HEK293 (cell line): ENCODE measurements at regions not wholly inside any gene's neighbourhood (a gene's known extent, or its start where the extent isn't known, plus 50 kb on each side); places are given as distances from the start of the nearest gene placed in this dataset.

Experiments
- CTCF ChIP-seq: fragments of 450-650 bp; formaldehyde crosslinking; IDR thresholded peaks from 2 replicates; pipeline ENCODE4 v1.5.1; 2016; ENCODE audit warnings: missing biosample characterization, missing genetic modification characterization
- ELK4 ChIP-seq: IDR thresholded peaks from 2 replicates; pipeline ENCODE4 v1.6.1; 2011; ENCODE audit warnings: mild to moderate bottlenecking, low read depth, low read length, borderline replicate concordance
- GLI2 ChIP-seq: fragments of 450-650 bp; formaldehyde crosslinking; IDR thresholded peaks from 2 replicates; pipeline ENCODE4; 2017; ENCODE audit warnings: missing biosample characterization, missing genetic modification characterization, low read depth, borderline replicate concordance
- KLF1 ChIP-seq: fragments of 450-650 bp; formaldehyde crosslinking; IDR thresholded peaks from 2 replicates; pipeline ENCODE4 v1.5.1; 2016; ENCODE audit warnings: missing biosample characterization, missing genetic modification characterization
- PRDM1 ChIP-seq: fragments of 450-650 bp; formaldehyde crosslinking; IDR thresholded peaks from 2 replicates; pipeline ENCODE4; 2016; ENCODE audit warnings: missing biosample characterization, missing genetic modification characterization
- REST ChIP-seq: fragments of 450-650 bp; formaldehyde crosslinking; IDR thresholded peaks from 2 replicates; pipeline ENCODE4 v1.5.1; 2016; ENCODE audit warnings: missing biosample characterization, missing genetic modification characterization
- TCF7L2 ChIP-seq: IDR thresholded peaks from 2 replicates; pipeline ENCODE4 v1.6.1; 2011; ENCODE audit warnings: low read depth, mild to moderate bottlenecking, inconsistent platforms, low read length, moderate library complexity, borderline replicate concordance
- ZBTB7A ChIP-seq: fragments of 450-650 bp; formaldehyde crosslinking; IDR thresholded peaks from 2 replicates; pipeline ENCODE4 v1.5.1; 2016; ENCODE audit warnings: low read depth, missing biosample characterization, missing genetic modification characterization
- ZFP41 ChIP-seq: fragments of 450-650 bp; formaldehyde crosslinking; IDR thresholded peaks from 2 replicates; pipeline ENCODE4 v1.5.1; 2016; ENCODE audit warnings: missing biosample characterization, missing genetic modification characterization, borderline replicate concordance
- ZNF174 ChIP-seq: fragments of 450-650 bp; formaldehyde crosslinking; IDR thresholded peaks from 2 replicates; pipeline ENCODE4 v1.5.0; 2017; ENCODE audit warnings: missing biosample characterization, mild to moderate bottlenecking, missing genetic modification characterization
- ZNF571 ChIP-seq: fragments of 450-650 bp; formaldehyde crosslinking; IDR thresholded peaks from 2 replicates; pipeline ENCODE4 v1.5.0; 2017; ENCODE audit warnings: missing biosample characterization, missing genetic modification characterization
- ZNF621 ChIP-seq: fragments of 450-650 bp; formaldehyde crosslinking; IDR thresholded peaks from 2 replicates; pipeline ENCODE4 v1.5.1; 2017; ENCODE audit warnings: missing biosample characterization, missing genetic modification characterization

GRCh38 chr11:92591521-92591920 lies 366.9 kb downstream of the FAT3 start:
- no peak for TF ChIP-seq ELK4
- no peak for TF ChIP-seq TCF7L2
- no peak for TF ChIP-seq CTCF (tag by site-specific recombination)
- no peak for TF ChIP-seq ZNF571 (tag by site-specific recombination)
- TF ChIP-seq ZBTB7A (tag by site-specific recombination): no peak
- no peak for TF ChIP-seq PRDM1 (tag by site-specific recombination)
- TF ChIP-seq ZNF174 (tag by site-specific recombination): no peak
- TF ChIP-seq REST (tag by site-specific recombination): no peak
- no peak for TF ChIP-seq ZFP41 (tag by site-specific recombination)
- no peak for TF ChIP-seq ZNF621 (tag by site-specific recombination)
- TF ChIP-seq GLI2 (tag by site-specific recombination): no peak
- no peak for TF ChIP-seq KLF1 (tag by site-specific recombination)
